GM12878 (cell line): ENCODE measurements at regions not wholly inside any gene's neighbourhood (a gene's known extent, or its start where the extent isn't known, plus 50 kb on each side); places are given as distances from the start of the nearest gene placed in this dataset.

ENCODE experiments used
- ATAC-seq: fragments of 200-7000 bp; cut with Tn5 transposase; 3 replicates; pipeline ENCODE4 v1.9.1; 2020; ENCODE audit warnings: mild to moderate bottlenecking, moderate library complexity
- BruUV-seq: library from RNA; stranded (reverse); fragments of 400-500 nt; replicated peaks from 2 replicates; lab custom pipeline; 2021; lab: Mats Ljungman, UMichigan
- CTCF ChIA-PET: fragments of 300-600 bp; sonication (Branson Sonifier 250); formaldehyde crosslinking; extraction: SDS; loops from one replicate; lab custom pipeline; 2021; ENCODE audit warnings: inconsistent platforms; lab: Yijun Ruan, JAX
- POLR2A ChIA-PET: fragments of 350-600 bp; formaldehyde crosslinking; extraction: SDS; loops from one replicate; lab custom pipeline; 2021; ENCODE audit warnings: inconsistent platforms; lab: Charles Lee
- RAD21 ChIA-PET: fragments of 300-600 bp; sonication (Branson Sonifier 250); formaldehyde crosslinking; loops from one replicate; lab custom pipeline; 2023; ENCODE audit warnings: antibody characterized with exemption; ENCODE audit not compliant: unreplicated experiment; lab: Charles Lee
- SMC1A ChIA-PET: fragments of 300-600 bp; sonication (Branson Sonifier 250); formaldehyde crosslinking; loops from one replicate; lab custom pipeline; 2023; ENCODE audit not compliant: unreplicated experiment, uncharacterized antibody; lab: Charles Lee
- DNase-seq: peaks from one replicate; pipeline ENCODE4 v3.0.0-alpha.2; 2011; ENCODE audit warnings: low read depth, low spot score
- FAIRE-seq: peaks from 3 replicates; lab custom pipeline; 2011; peaks lifted over from hg19 to GRCh38; lab: Jason Lieb, UNC
- H2AFZ ChIP-seq: 2 replicates; pipeline ENCODE4 v1.6.0; 2011; ENCODE audit warnings: low read depth, low read length, control low read depth; ENCODE audit not compliant: control insufficient read depth
- H3K27ac ChIP-seq: 2 replicates; pipeline ENCODE4 v1.5.1; 2011; ENCODE audit warnings: control low read depth; ENCODE audit not compliant: control insufficient read depth, insufficient read depth
- H3K27me3 ChIP-seq, 2 experiments: replicated peaks in 1 of 2; 2 replicates each; pipeline versions ENCODE4 v1.6.0 to v1.6.1; 2011; ENCODE audit warnings: low read length in 1 of 2; ENCODE audit not compliant: control insufficient read depth in 2 of 2, insufficient read depth in 2 of 2
- H3K36me3 ChIP-seq, 2 experiments: 2 replicates each; pipeline ENCODE4 v1.5.1; 2011; ENCODE audit warnings: low read length in 1 of 2; ENCODE audit not compliant: control insufficient read depth in 2 of 2, insufficient read depth in 2 of 2
- H3K4me1 ChIP-seq: 2 replicates; pipeline ENCODE4 v1.6.1; 2011; ENCODE audit warnings: mild to moderate bottlenecking, low read length, moderate library complexity, mixed read lengths; ENCODE audit not compliant: control insufficient read depth, insufficient read depth
- H3K4me2 ChIP-seq: 2 replicates; pipeline ENCODE4 v1.6.0; 2011; ENCODE audit warnings: control low read depth; ENCODE audit not compliant: control insufficient read depth, insufficient read depth
- H3K4me3 ChIP-seq: fragments of 200-600 bp; sonication (generic); 2 replicates; pipeline ENCODE4 v1.5.1; 2016
- H3K79me2 ChIP-seq: 2 replicates; pipeline ENCODE4 v1.6.0; 2011; ENCODE audit warnings: low read length; ENCODE audit not compliant: control insufficient read depth, insufficient read depth
- H3K9ac ChIP-seq: 2 replicates; pipeline ENCODE4 v1.8.0; 2011; ENCODE audit warnings: low read length, control low read depth, mixed read lengths; ENCODE audit not compliant: control insufficient read depth, insufficient read depth
- H3K9me3 ChIP-seq: replicated peaks from 3 replicates; pipeline ENCODE4 v1.5.1; 2011; ENCODE audit warnings: mild to moderate bottlenecking, low read length; ENCODE audit not compliant: control insufficient read depth, insufficient read depth
- H4K20me1 ChIP-seq: 2 replicates; pipeline ENCODE4 v1.6.0; 2011; ENCODE audit not compliant: control insufficient read depth, insufficient read depth
- CEBPB ChIP-seq, 2 experiments: fragments of 150-350 bp in 1 of 2; IDR thresholded peaks; 2 replicates each; pipeline ENCODE4 v1.6.1; 2012 to 2014; ENCODE audit warnings: low read depth in 2 of 2, low read length in 2 of 2, borderline replicate concordance in 1 of 2, inconsistent platforms in 1 of 2
- CEBPZ ChIP-seq: fragments of 150-350 bp; IDR thresholded peaks from 2 replicates; pipeline ENCODE4 v1.6.1; 2016; ENCODE audit warnings: low read depth, low read length
- CREM ChIP-seq: IDR thresholded peaks from 2 replicates; pipeline ENCODE4 v1.6.1; 2014; ENCODE audit warnings: antibody characterized with exemption, low read depth
- FOS ChIP-seq: IDR thresholded peaks from 3 replicates; pipeline ENCODE4 v1.6.1; 2011; ENCODE audit warnings: borderline replicate concordance; ENCODE audit not compliant: insufficient read length; ENCODE audit errors: extremely low read depth
- GATAD2B ChIP-seq: fragments of 450-650 bp; conservative IDR thresholded peaks from 2 replicates; pipeline ENCODE4 v1.6.1; 2017; ENCODE audit warnings: low read depth, mild to moderate bottlenecking, moderate library complexity
- HSF1 ChIP-seq: fragments of 150-350 bp; IDR thresholded peaks from 2 replicates; pipeline ENCODE4 v1.6.1; 2014; ENCODE audit warnings: mild to moderate bottlenecking, low read depth, low read length
- IKZF1 ChIP-seq: fragments of 450-650 bp; conservative IDR thresholded peaks from 2 replicates; pipeline ENCODE4 v1.6.1; 2017; ENCODE audit warnings: antibody characterized with exemption, mild to moderate bottlenecking
- KLF5 ChIP-seq: fragments of 450-650 bp; IDR thresholded peaks from 2 replicates; pipeline ENCODE4 v1.6.1; 2014; ENCODE audit warnings: mild to moderate bottlenecking; ENCODE audit not compliant: partially characterized antibody
- MLLT1 ChIP-seq: fragments of 450-650 bp; IDR thresholded peaks from 2 replicates; pipeline ENCODE4 v1.6.1; 2016; ENCODE audit warnings: mild to moderate bottlenecking
- POLR2AphosphoS2 ChIP-seq: IDR thresholded peaks from 2 replicates; pipeline ENCODE4 v1.6.1; 2011; ENCODE audit warnings: low read depth, mild to moderate bottlenecking, low read length, improper control_type of control experiment, moderate library complexity
- SIN3A ChIP-seq: IDR thresholded peaks from 2 replicates; pipeline ENCODE4 v1.6.1; 2012; ENCODE audit warnings: low read depth, low read length, improper control_type of control experiment
- STAT1 ChIP-seq: fragments of 450-650 bp; conservative IDR thresholded peaks from 2 replicates; pipeline ENCODE4 v1.6.1; 2014; ENCODE audit warnings: antibody characterized with exemption, mild to moderate bottlenecking
- ZNF274 ChIP-seq: IDR thresholded peaks from one replicate; pipeline ENCODE4 v1.8.0; 2011; ENCODE audit not compliant: insufficient read length, insufficient read depth
- WGBS: methylation state at CpG from one replicate; pipeline ENCODE4 v1.1.6; 2016; ENCODE audit warnings: low lambda C conversion rate; ENCODE audit not compliant: insufficient replicate concordance, insufficient coverage; ENCODE audit errors: missing lambda C conversion rate; 5-methylcytosine and 5-hydroxymethylcytosine counted together
- in situ Hi-C: fragments of 300-500 bp; cut with MboI; formaldehyde crosslinking; loops from 9 replicates; pipeline ENCODE4 v1.14.3; 2018; ENCODE audit warnings: mixed read lengths
- intact Hi-C: fragments of 100-400 bp; cut with micrococcal nuclease; formaldehyde crosslinking; loops from one replicate; pipeline ENCODE4 v1.14.2; 2022; ENCODE audit not compliant: unreplicated experiment

- H2AFZ ChIP-seq = no peak overlapping the region
- H3K27ac ChIP-seq = no peak overlapping the region
- ChIA-PET CTCF (interaction anchor here (0.5 to 1.3 kb wide), 4 partner anchors 15 to 617 kb away, joined by 3 to 6 read pairs (median 4); no protein-coding TSS in a partner anchor), RAD21 (no interaction called here), POLR2A (no interaction called here)
- H3K36me3 ChIP-seq = no peaks in the 10 kb centered on the region
- intact Hi-C loops = no loop called here
- DNase-seq = no peak
- H3K4me2 ChIP-seq = no peak overlapping the region
- H3K9me3 ChIP-seq = no peaks in the 10 kb centered on the region
- TF ChIP-seq HSF1 (no peak), ZNF274 (no peak), MLLT1 (no peak), POLR2AphosphoS2 (no peak), CEBPZ (no peak), KLF5 (no peak), CREM (no peak), GATAD2B (no peak), SIN3A (no peak), STAT1 (no peak), FOS (no peak), CEBPB (IDR thresholded peaks at IDR 0.05; ENCODE audit: borderline replicate concordance in 1 of 2, low read depth in 2 of 2, low read length in 2 of 2) (no peak), IKZF1 (no peak)
- TF ChIP-seq, all 136 proteins: peak for 0
- Histone ChIP-seq H3K9ac (no peak overlapping the region), H3K27me3 (no peaks in the 10 kb centered on the region), H3K79me2 (no peaks in the 10 kb centered on the region), H3K4me1 (no peaks in the 10 kb centered on the region), H3K4me3 (no peak overlapping the region), H4K20me1 (no peaks in the 10 kb centered on the region)
- no TSS peak for BruUV-seq
- ATAC-seq (no peak), FAIRE-seq (no peak)
- in situ Hi-C loops = no loop called here
- 0% methylated on average over 2 of the region's 2 CpGs for WGBS
- SMC1A ChIA-PET = interaction anchor here (0.6 to 0.9 kb wide), 2 partner anchors 69 to 215 kb away, joined by 3 read pairs; no protein-coding TSS in a partner anchor
These were observed 328.6 kb downstream of the CRPPA start for GRCh38 chr7:16092711-16093110.
